KMS-11 (cell line): ENCODE measurements at regions not wholly inside any gene's neighbourhood (a gene's known extent, or its start where the extent isn't known, plus 50 kb on each side); places are given as distances from the start of the nearest gene placed in this dataset.

ENCODE experiments used
- H2AFZ ChIP-seq: fragments of 200-600 bp; sonication (generic); 2 replicates; pipeline ENCODE4 v1.6.1; 2016; ENCODE audit warnings: antibody characterized with exemption, mixed run types, low read depth
- H3K27ac ChIP-seq: fragments of 200-600 bp; sonication (generic); 2 replicates; pipeline ENCODE4 v1.6.1; 2016; ENCODE audit warnings: mild to moderate bottlenecking, mixed run types
- H3K27me3 ChIP-seq: fragments of 200-600 bp; sonication (generic); 2 replicates; pipeline ENCODE4 v1.6.1; 2017; ENCODE audit warnings: mild to moderate bottlenecking, low read depth, mixed run types, moderate library complexity; ENCODE audit not compliant: insufficient read depth
- H3K36me3 ChIP-seq: fragments of 200-600 bp; sonication (generic); 2 replicates; pipeline ENCODE4 v1.6.1; 2017; ENCODE audit warnings: mild to moderate bottlenecking, mixed run types; ENCODE audit not compliant: insufficient read depth
- H3K4me1 ChIP-seq: fragments of 200-600 bp; sonication (generic); 2 replicates; pipeline ENCODE4 v1.6.1; 2016; ENCODE audit warnings: mild to moderate bottlenecking, low read depth, mixed run types; ENCODE audit not compliant: poor library complexity, severe bottlenecking
- H3K4me2 ChIP-seq: fragments of 200-600 bp; sonication (generic); 2 replicates; pipeline ENCODE4 v1.7.0; 2016; ENCODE audit warnings: mild to moderate bottlenecking, mixed run types
- H3K4me3 ChIP-seq: fragments of 200-600 bp; sonication (generic); IDR thresholded peaks from 2 replicates; pipeline ENCODE4 v1.6.1; 2017; ENCODE audit warnings: low read depth, low read length, mixed read lengths; ENCODE audit not compliant: insufficient read depth
- H3K79me2 ChIP-seq: fragments of 200-600 bp; sonication (generic); 2 replicates; pipeline ENCODE4 v1.6.1; 2016; ENCODE audit warnings: low read depth, mixed run types; ENCODE audit not compliant: insufficient read depth
- H3K9ac ChIP-seq: fragments of 200-600 bp; sonication (generic); 2 replicates; pipeline ENCODE4 v1.6.1; 2016; ENCODE audit warnings: mild to moderate bottlenecking, mixed run types
- H4K20me1 ChIP-seq: fragments of 200-600 bp; sonication (generic); 2 replicates; pipeline ENCODE4 v1.6.1; 2016; ENCODE audit warnings: mild to moderate bottlenecking, mixed run types; ENCODE audit not compliant: insufficient read depth
- TF ChIP-seq, protein P1 (sequence below): fragments of 200-600 bp; sonication (generic); conservative IDR thresholded peaks from 2 replicates; pipeline ENCODE4 v1.6.1; 2017; ENCODE audit warnings: low read depth, mild to moderate bottlenecking, antibody characterized with exemption, low read length, moderate library complexity, mixed read lengths

DNA sequence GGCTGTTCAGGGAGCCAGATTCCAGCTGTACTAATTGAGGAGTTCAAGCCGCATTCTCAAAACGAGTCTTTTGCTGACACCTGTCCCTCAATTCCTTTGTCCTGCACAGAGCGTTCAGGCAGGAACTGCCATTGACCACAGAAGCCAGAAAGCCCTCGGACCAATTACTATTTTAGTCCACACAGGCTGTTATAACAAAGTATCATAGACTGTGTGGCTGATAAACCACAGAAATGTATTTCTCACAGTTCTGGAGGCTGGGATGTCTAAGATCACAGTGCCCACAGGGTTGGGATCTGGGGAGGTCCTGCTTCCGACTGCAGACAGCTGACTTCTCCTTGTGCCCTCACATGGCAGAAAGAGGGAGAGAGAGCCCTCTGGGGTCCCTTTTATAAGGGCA is 119.8 kb upstream of the ATP6AP2 start:
- TF ChIP-seq, protein P1, sequence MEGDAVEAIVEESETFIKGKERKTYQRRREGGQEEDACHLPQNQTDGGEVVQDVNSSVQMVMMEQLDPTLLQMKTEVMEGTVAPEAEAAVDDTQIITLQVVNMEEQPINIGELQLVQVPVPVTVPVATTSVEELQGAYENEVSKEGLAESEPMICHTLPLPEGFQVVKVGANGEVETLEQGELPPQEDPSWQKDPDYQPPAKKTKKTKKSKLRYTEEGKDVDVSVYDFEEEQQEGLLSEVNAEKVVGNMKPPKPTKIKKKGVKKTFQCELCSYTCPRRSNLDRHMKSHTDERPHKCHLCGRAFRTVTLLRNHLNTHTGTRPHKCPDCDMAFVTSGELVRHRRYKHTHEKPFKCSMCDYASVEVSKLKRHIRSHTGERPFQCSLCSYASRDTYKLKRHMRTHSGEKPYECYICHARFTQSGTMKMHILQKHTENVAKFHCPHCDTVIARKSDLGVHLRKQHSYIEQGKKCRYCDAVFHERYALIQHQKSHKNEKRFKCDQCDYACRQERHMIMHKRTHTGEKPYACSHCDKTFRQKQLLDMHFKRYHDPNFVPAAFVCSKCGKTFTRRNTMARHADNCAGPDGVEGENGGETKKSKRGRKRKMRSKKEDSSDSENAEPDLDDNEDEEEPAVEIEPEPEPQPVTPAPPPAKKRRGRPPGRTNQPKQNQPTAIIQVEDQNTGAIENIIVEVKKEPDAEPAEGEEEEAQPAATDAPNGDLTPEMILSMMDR = no peak
- Histone ChIP-seq H3K27ac (no peak overlapping the region), H3K36me3 (no peaks in the 10 kb centered on the region), H3K9ac (no peak overlapping the region), H3K79me2 (no peaks in the 10 kb centered on the region), H4K20me1 (no peaks in the 10 kb centered on the region), H3K4me1 (peaks cover 3% of the 10 kb centered on the region), H3K27me3 (no peaks in the 10 kb centered on the region), H2AFZ (no peak overlapping the region), H3K4me2 (no peak overlapping the region), H3K4me3 (no peak overlapping the region)

DNA sequence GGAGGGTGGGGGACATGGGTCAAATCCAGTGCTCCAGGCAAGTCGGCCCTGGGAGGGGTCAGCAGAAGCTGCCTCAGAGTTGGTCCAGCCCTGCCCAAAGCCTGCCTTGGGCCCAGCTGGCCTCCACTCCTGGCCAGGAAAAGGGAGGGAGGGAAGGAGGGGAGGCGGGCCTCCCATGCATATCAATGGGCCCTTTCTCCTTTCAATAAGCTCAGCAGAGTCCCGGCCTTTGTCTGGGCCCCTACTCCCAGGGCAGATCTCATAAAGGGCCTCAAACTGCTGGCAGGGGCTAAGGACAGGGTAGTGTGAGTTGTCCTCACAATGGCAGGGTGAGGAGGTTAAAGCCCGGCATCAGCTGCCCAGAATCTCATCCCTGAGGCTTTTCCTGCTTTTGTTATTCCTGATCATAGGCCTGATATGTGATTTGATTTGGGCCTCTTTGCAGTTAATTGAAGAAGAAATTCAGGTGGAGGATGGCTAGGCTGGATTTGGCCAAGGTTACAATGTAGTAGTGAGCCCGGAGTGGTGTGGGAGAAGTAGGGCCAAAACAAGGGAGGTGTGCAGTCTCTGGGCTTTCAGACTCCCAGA is 121.1 kb upstream of the ATP6AP2 start:
- Histone ChIP-seq H3K79me2 (no peaks in the 10 kb centered on the region), H3K9ac (no peak overlapping the region), H3K36me3 (no peaks in the 10 kb centered on the region), H3K4me3 (no peak overlapping the region), H3K4me2 (no peak overlapping the region), H3K4me1 (peaks cover 3% of the 10 kb centered on the region), H3K27ac (no peak overlapping the region), H2AFZ (no peak overlapping the region), H3K27me3 (no peaks in the 10 kb centered on the region), H4K20me1 (no peaks in the 10 kb centered on the region)
- TF ChIP-seq, protein P1 = no peak

DNA sequence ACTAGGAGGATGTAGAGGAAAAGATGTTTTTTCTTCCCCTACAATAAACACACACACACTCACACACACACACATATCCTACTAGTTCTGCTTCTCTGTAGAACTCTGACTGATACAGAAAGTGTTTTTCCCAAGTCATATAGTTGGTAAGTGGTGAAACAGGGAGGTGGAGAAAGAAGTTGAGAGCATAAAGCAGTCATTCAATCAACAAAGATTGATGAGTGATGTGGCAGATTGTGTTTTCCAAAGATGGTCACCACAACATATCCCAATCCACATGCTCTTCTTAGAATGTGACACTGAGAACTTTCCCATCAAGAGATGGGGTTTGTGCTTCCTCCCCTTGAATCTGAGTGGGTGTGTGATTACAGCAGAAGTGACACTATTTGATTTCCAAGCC is 123.4 kb upstream of the ATP6AP2 start:
- Histone ChIP-seq H4K20me1 (no peaks in the 10 kb centered on the region), H3K4me1 (peaks cover 3% of the 10 kb centered on the region), H3K27ac (no peak overlapping the region), H2AFZ (no peak overlapping the region), H3K27me3 (no peaks in the 10 kb centered on the region), H3K36me3 (no peaks in the 10 kb centered on the region), H3K79me2 (no peaks in the 10 kb centered on the region), H3K4me3 (no peak overlapping the region), H3K4me2 (no peak overlapping the region), H3K9ac (no peak overlapping the region)
- TF ChIP-seq, protein P1 = no peak

DNA sequence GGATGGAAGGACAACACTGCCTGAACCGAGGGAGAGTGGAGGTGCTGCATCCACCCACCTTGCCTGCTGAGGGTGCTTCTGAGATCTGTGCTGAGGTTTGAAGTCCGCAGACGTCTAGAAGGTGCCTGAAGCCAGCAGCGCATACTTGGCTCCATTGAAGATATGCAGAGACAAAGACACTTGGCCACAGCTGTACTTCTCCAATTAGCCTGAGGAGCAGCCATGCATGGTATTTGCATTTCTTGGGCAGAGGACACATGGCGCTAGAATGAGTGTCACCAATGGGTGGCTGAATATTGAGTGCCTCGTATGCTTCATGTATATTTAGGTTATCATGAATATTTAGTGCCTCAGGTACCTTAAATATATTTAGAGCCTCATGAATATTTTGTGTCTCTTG is 128.7 kb upstream of the ATP6AP2 start:
- H2AFZ ChIP-seq = no peak overlapping the region
- H3K27ac ChIP-seq = no peak overlapping the region
- TF ChIP-seq, protein P1 = no peak
- H3K4me2 ChIP-seq = no peak overlapping the region
- no peaks in the 10 kb centered on the region for H4K20me1 ChIP-seq
- H3K79me2 ChIP-seq = no peaks in the 10 kb centered on the region
- no peaks in the 10 kb centered on the region for H3K4me1 ChIP-seq
- H3K9ac ChIP-seq = no peak overlapping the region
- H3K4me3 ChIP-seq = no peak overlapping the region
- no peaks in the 10 kb centered on the region for H3K27me3 ChIP-seq
- H3K36me3 ChIP-seq = no peaks in the 10 kb centered on the region
